ENCODE measurements at regions not wholly inside any gene's neighbourhood (a gene's known extent, or its start where the extent isn't known, plus 50 kb on each side); places are given as distances from the start of the nearest gene placed in this dataset.

GRCh38 chr6:132974122-132974521 lies 159.8 kb downstream of the RPS12 start:
- no peak overlapping the region for H3K27ac ChIP-seq (ENCODE audit: low read length)
- H3K4me3 ChIP-seq (ENCODE audit: low read depth in 1 of 2, low read length in 2 of 2), result no peak overlapping the region
- no peaks in the 10 kb centered on the region for H3K27me3 ChIP-seq (ENCODE audit: low read depth, low read length)
- no peaks in the 10 kb centered on the region for H3K9me3 ChIP-seq (ENCODE audit: control insufficient read depth in 1 of 2, low read length in 2 of 2)
- no peaks in the 10 kb centered on the region for H3K4me1 ChIP-seq (ENCODE audit: control insufficient read depth in 1 of 2, insufficient read depth in 2 of 2, low read length in 2 of 2)
- no peaks in the 10 kb centered on the region for H3K36me3 ChIP-seq (ENCODE audit: control insufficient read depth in 1 of 2, insufficient read depth in 2 of 2, low read length in 2 of 2)

- Histone ChIP-seq H3K4me3 (ENCODE audit: low read depth in 1 of 2, low read length in 2 of 2) (no peak overlapping the region), H3K4me1 (ENCODE audit: control insufficient read depth in 1 of 2, insufficient read depth in 2 of 2, low read length in 2 of 2) (no peaks in the 10 kb centered on the region), H3K9me3 (ENCODE audit: control insufficient read depth in 1 of 2, low read length in 2 of 2) (no peaks in the 10 kb centered on the region), H3K36me3 (ENCODE audit: control insufficient read depth in 1 of 2, insufficient read depth in 2 of 2, low read length in 2 of 2) (no peaks in the 10 kb centered on the region), H3K27me3 (ENCODE audit: low read depth, low read length) (no peaks in the 10 kb centered on the region), H3K27ac (ENCODE audit: low read length) (no peak overlapping the region)
Observed at GRCh38 chr6:132977413-132977812, 163.0 kb downstream of the RPS12 start.

GRCh38 chr6:132978685-132979084 lies 164.3 kb downstream of the RPS12 start:
- Histone ChIP-seq H3K27ac (ENCODE audit: low read length) (no peak overlapping the region), H3K4me1 (ENCODE audit: control insufficient read depth in 1 of 2, insufficient read depth in 2 of 2, low read length in 2 of 2) (no peaks in the 10 kb centered on the region), H3K9me3 (ENCODE audit: control insufficient read depth in 1 of 2, low read length in 2 of 2) (no peaks in the 10 kb centered on the region), H3K4me3 (ENCODE audit: low read depth in 1 of 2, low read length in 2 of 2) (no peak overlapping the region), H3K27me3 (ENCODE audit: low read depth, low read length) (no peaks in the 10 kb centered on the region), H3K36me3 (ENCODE audit: control insufficient read depth in 1 of 2, insufficient read depth in 2 of 2, low read length in 2 of 2) (no peaks in the 10 kb centered on the region)

- no peak overlapping the region for H3K4me3 ChIP-seq (ENCODE audit: low read depth in 1 of 2, low read length in 2 of 2)
- H3K27ac ChIP-seq (ENCODE audit: low read length), result no peak overlapping the region
- H3K4me1 ChIP-seq (ENCODE audit: control insufficient read depth in 1 of 2, insufficient read depth in 2 of 2, low read length in 2 of 2), result no peaks in the 10 kb centered on the region
- H3K36me3 ChIP-seq (ENCODE audit: control insufficient read depth in 1 of 2, insufficient read depth in 2 of 2, low read length in 2 of 2), result no peaks in the 10 kb centered on the region
- no peaks in the 10 kb centered on the region for H3K27me3 ChIP-seq (ENCODE audit: low read depth, low read length)
- H3K9me3 ChIP-seq (ENCODE audit: control insufficient read depth in 1 of 2, low read length in 2 of 2), result no peaks in the 10 kb centered on the region
Observed at GRCh38 chr6:132993738-132994137, 179.4 kb downstream of the RPS12 start.

DNA sequence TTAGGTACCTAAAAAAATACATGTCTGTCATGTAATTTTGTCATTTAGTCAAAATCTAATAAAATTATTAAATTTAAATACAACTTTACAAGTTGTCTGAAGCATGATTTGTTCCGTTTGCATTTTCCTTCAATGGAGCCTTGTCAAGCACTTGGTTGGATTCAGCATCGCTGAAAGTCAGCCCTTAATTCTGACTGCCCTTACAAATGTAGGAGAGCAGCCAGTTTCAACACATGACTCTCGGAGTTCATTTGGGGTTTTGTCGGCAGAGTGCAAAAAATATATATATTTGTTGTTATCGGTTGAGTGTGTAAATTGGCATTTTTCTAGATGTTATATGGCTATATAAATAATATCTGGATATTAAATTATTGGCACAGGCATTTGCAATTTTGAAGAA lies 180.6 kb downstream of the RPS12 start:
- Histone ChIP-seq H3K36me3 (ENCODE audit: control insufficient read depth in 1 of 2, insufficient read depth in 2 of 2, low read length in 2 of 2) (no peaks in the 10 kb centered on the region), H3K27me3 (ENCODE audit: low read depth, low read length) (no peaks in the 10 kb centered on the region), H3K27ac (ENCODE audit: low read length) (no peak overlapping the region), H3K4me1 (ENCODE audit: control insufficient read depth in 1 of 2, insufficient read depth in 2 of 2, low read length in 2 of 2) (no peaks in the 10 kb centered on the region), H3K9me3 (ENCODE audit: control insufficient read depth in 1 of 2, low read length in 2 of 2) (no peaks in the 10 kb centered on the region), H3K4me3 (ENCODE audit: low read depth in 1 of 2, low read length in 2 of 2) (no peak overlapping the region)

DNA sequence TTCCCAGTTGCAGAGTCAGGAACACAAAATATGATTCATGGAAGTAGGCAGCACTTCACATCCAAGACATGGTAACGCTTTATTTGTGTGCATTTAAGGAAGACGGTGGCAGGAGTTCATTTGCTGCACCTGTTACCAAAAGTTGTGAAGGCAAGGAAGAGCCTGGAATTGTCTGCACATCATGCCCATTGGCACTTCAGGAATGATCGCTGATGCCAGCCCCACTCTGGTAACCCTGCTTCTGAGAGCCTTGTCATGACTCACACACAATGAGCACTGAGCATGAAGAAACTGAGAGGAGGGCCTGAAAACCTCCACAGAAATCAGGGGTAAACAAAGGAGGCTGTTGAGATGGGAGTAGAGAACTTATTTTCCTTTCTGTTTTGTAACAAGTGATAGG lies 181.1 kb downstream of the RPS12 start:
- H3K9me3 ChIP-seq (ENCODE audit: control insufficient read depth in 1 of 2, low read length in 2 of 2), result no peaks in the 10 kb centered on the region
- no peak overlapping the region for H3K27ac ChIP-seq (ENCODE audit: low read length)
- H3K27me3 ChIP-seq (ENCODE audit: low read depth, low read length), result no peaks in the 10 kb centered on the region

DNA sequence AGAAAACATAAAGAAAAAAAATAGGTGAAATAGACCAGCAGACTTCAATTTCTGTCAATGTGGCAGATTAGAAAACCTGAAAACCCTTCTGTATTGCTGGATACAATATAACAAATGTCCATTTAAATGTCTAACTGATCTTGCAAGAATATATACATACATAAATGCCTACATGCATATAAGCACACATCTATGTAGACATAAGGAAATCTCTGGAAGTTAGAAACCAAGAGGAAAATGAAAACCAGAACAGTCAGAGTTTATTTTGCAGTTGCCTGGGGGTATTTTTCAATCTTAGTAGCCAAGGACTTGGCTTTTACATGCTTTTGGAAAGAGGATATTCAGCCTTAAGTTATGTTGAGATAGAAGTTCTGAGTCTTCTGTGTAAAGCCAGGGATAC lies 184.0 kb downstream of the RPS12 start:
- no peaks in the 10 kb centered on the region for H3K9me3 ChIP-seq (ENCODE audit: control insufficient read depth in 1 of 2, low read length in 2 of 2)
- H3K36me3 ChIP-seq (ENCODE audit: control insufficient read depth in 1 of 2, insufficient read depth in 2 of 2, low read length in 2 of 2), result no peaks in the 10 kb centered on the region
- H3K4me3 ChIP-seq (ENCODE audit: low read depth in 1 of 2, low read length in 2 of 2), result no peak overlapping the region
- H3K4me1 ChIP-seq (ENCODE audit: control insufficient read depth in 1 of 2, insufficient read depth in 2 of 2, low read length in 2 of 2), result no peaks in the 10 kb centered on the region
- no peak overlapping the region for H3K27ac ChIP-seq (ENCODE audit: low read length)
- H3K27me3 ChIP-seq (ENCODE audit: low read depth, low read length), result no peaks in the 10 kb centered on the region

More for the DNA sequence above, 181.1 kb downstream of the RPS12 start:
- Histone ChIP-seq H3K4me1 (ENCODE audit: control insufficient read depth in 1 of 2, insufficient read depth in 2 of 2, low read length in 2 of 2) (no peaks in the 10 kb centered on the region), H3K36me3 (ENCODE audit: control insufficient read depth in 1 of 2, insufficient read depth in 2 of 2, low read length in 2 of 2) (no peaks in the 10 kb centered on the region), H3K4me3 (ENCODE audit: low read depth in 1 of 2, low read length in 2 of 2) (no peak overlapping the region)

- H3K9me3 ChIP-seq (ENCODE audit: control insufficient read depth in 1 of 2, low read length in 2 of 2), result no peaks in the 10 kb centered on the region
- H3K36me3 ChIP-seq (ENCODE audit: control insufficient read depth in 1 of 2, insufficient read depth in 2 of 2, low read length in 2 of 2), result no peaks in the 10 kb centered on the region
- no peaks in the 10 kb centered on the region for H3K27me3 ChIP-seq (ENCODE audit: low read depth, low read length)
- H3K27ac ChIP-seq (ENCODE audit: low read length), result no peak overlapping the region
- no peak overlapping the region for H3K4me3 ChIP-seq (ENCODE audit: low read depth in 1 of 2, low read length in 2 of 2)
- H3K4me1 ChIP-seq (ENCODE audit: control insufficient read depth in 1 of 2, insufficient read depth in 2 of 2, low read length in 2 of 2), result no peaks in the 10 kb centered on the region
Observed at GRCh38 chr6:133001040-133001565, 186.7 kb downstream of the RPS12 start.

GRCh38 chr6:133004304-133004884 lies 190.0 kb downstream of the RPS12 start:
- Histone ChIP-seq H3K27me3 (ENCODE audit: low read depth, low read length) (no peaks in the 10 kb centered on the region), H3K4me1 (ENCODE audit: control insufficient read depth in 1 of 2, insufficient read depth in 2 of 2, low read length in 2 of 2) (no peaks in the 10 kb centered on the region), H3K36me3 (ENCODE audit: control insufficient read depth in 1 of 2, insufficient read depth in 2 of 2, low read length in 2 of 2) (no peaks in the 10 kb centered on the region), H3K4me3 (ENCODE audit: low read depth in 1 of 2, low read length in 2 of 2) (no peak overlapping the region), H3K27ac (ENCODE audit: low read length) (no peak overlapping the region), H3K9me3 (ENCODE audit: control insufficient read depth in 1 of 2, low read length in 2 of 2) (no peaks in the 10 kb centered on the region)

GRCh38 chr6:133012774-133013173 lies 198.4 kb downstream of the RPS12 start:
- no peaks in the 10 kb centered on the region for H3K36me3 ChIP-seq (ENCODE audit: control insufficient read depth in 1 of 2, insufficient read depth in 2 of 2, low read length in 2 of 2)
- H3K27ac ChIP-seq (ENCODE audit: low read length), result no peak overlapping the region
- no peaks in the 10 kb centered on the region for H3K9me3 ChIP-seq (ENCODE audit: control insufficient read depth in 1 of 2, low read length in 2 of 2)
- H3K4me1 ChIP-seq (ENCODE audit: control insufficient read depth in 1 of 2, insufficient read depth in 2 of 2, low read length in 2 of 2), result no peaks in the 10 kb centered on the region
- no peaks in the 10 kb centered on the region for H3K27me3 ChIP-seq (ENCODE audit: low read depth, low read length)
- H3K4me3 ChIP-seq (ENCODE audit: low read depth in 1 of 2, low read length in 2 of 2), result no peak overlapping the region

DNA sequence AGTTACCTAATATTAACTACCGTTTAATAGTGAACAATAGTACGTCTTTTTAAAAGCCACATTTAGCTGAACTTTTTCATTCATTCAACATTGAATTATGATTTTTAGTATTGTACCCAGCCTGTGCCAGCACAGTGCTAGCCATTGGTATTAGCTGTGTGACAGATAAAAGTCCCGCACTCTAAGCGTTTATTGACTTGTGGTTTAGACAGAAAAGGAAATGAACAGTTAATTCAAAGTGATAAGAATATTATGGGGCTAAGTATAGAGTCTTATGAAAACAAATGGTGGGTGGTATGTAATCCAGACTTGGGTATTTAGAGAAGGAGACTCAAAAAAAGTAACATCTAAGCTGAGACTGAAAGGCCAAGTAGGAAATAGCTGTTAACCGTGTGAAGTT lies 202.3 kb downstream of the RPS12 start:
- Histone ChIP-seq H3K4me1 (ENCODE audit: control insufficient read depth in 1 of 2, insufficient read depth in 2 of 2, low read length in 2 of 2) (no peaks in the 10 kb centered on the region), H3K36me3 (ENCODE audit: control insufficient read depth in 1 of 2, insufficient read depth in 2 of 2, low read length in 2 of 2) (no peaks in the 10 kb centered on the region), H3K27ac (ENCODE audit: low read length) (no peak overlapping the region), H3K9me3 (ENCODE audit: control insufficient read depth in 1 of 2, low read length in 2 of 2) (no peaks in the 10 kb centered on the region), H3K4me3 (ENCODE audit: low read depth in 1 of 2, low read length in 2 of 2) (no peak overlapping the region), H3K27me3 (ENCODE audit: low read depth, low read length) (no peaks in the 10 kb centered on the region)

DNA sequence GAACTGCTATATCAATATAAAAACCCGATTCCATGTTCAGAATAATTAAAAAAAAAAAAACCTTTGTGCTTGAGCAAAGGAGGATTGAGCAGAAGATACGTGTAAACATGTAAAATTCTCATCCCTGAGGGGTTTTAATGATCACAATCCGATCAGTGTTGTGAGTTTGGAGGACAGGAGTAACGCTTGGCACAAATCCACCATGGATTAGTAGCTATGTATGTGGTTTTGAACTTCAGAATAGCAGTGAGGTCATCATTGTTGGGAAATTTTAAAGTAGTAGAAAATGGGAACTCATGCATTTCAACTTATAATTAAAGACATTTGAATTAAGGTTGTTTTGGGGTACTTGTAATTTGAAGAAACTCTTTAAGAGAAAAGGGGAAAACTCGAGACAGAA lies 203.2 kb downstream of the RPS12 start:
- no peak overlapping the region for H3K27ac ChIP-seq (ENCODE audit: low read length)

More for the DNA sequence above, 203.2 kb downstream of the RPS12 start:
- H3K27me3 ChIP-seq (ENCODE audit: low read depth, low read length), result no peaks in the 10 kb centered on the region
- H3K36me3 ChIP-seq (ENCODE audit: control insufficient read depth in 1 of 2, insufficient read depth in 2 of 2, low read length in 2 of 2), result no peaks in the 10 kb centered on the region
- H3K4me3 ChIP-seq (ENCODE audit: low read depth in 1 of 2, low read length in 2 of 2), result no peak overlapping the region
- H3K4me1 ChIP-seq (ENCODE audit: control insufficient read depth in 1 of 2, insufficient read depth in 2 of 2, low read length in 2 of 2), result no peaks in the 10 kb centered on the region
- no peaks in the 10 kb centered on the region for H3K9me3 ChIP-seq (ENCODE audit: control insufficient read depth in 1 of 2, low read length in 2 of 2)

Data from muscle layer of duodenum (tissue), 2 donors.